Heart left ventricle (tissue), 13 donors: ENCODE measurements at regions not wholly inside any gene's neighbourhood (a gene's known extent, or its start where the extent isn't known, plus 50 kb on each side); places are given as distances from the start of the nearest gene placed in this dataset.

ENCODE experiments used
- CTCF ChIP-seq, 12 donors: fragments of 200-600 bp; sonication (generic) in 4 of 12; IDR thresholded peaks; one replicate each; pipeline versions ENCODE4 v1.5.0 to v1.8.0; 2018 to 2022; ENCODE audit warnings: antibody characterized with exemption in 12 of 12, mild to moderate bottlenecking in 5 of 12
- POLR2A ChIP-seq, 2 donors: fragments of 450-650 bp; IDR thresholded peaks; one replicate each; pipeline ENCODE4 v1.6.1; 2017; ENCODE audit warnings: antibody characterized with exemption in 2 of 2, mild to moderate bottlenecking in 2 of 2, moderate library complexity in 2 of 2
- donor health status: ischemic (EF 13 %, LVEDD 7.1; RV severe dilation, severe dysfunction).
- donor health status: DM: no; HTN: yes; CAD: no.
- donor health status: DM: no; HTN: no; CAD: no.
- donor health status: ischemic (EF 25% LVEDD 6.9; RV normal size, moderate dysfunction).
- donor health status: ischemic (EF 25% LVEDD 5.7; RV mildly dilated, moderate dysfunction).
- donor health status: ischemic (EF 35%, LVEDD 5.7; RV mildly dilated, moderate dysfunction).
- donor health status: nonischemic (EF 11% LVEDD 7.7; RV severe dilation, severe dysfunction).
- donor health status: DM: yes; HTN: yes; CAD: no.
- donor health status: PGD.
- donor health status: ischemic (EF 29% LVEDD 5.4; RV normal size, mild dysfunction).
- donor health status: nonischemic (EF 23%, LVEDD 6.1; RV moderate dilation, normal function).

- TF ChIP-seq CTCF (IDR thresholded peaks at IDR 0.05): no peak
- TF ChIP-seq POLR2A (IDR thresholded peaks at IDR 0.05): no peak
Measured at GRCh38 chr16:9254863-9255262, 163.4 kb downstream of the HAPSTR1 start.
